Activated CD8-positive, alpha-beta T cell treated with anti-CD3 and anti-CD28 coated beads for 36 hours (primary cell): ENCODE measurements at regions not wholly inside any gene's neighbourhood (a gene's known extent, or its start where the extent isn't known, plus 50 kb on each side); places are given as distances from the start of the nearest gene placed in this dataset.
"Not testable (repeated sequence)": the region's sequence is repeated elsewhere in the genome, so short reads cannot be mapped to it uniquely, and the experiment has no call there.

Source experiments
- ATAC-seq: fragments of 200-7000 bp; cut with Tn5 transposase; one replicate; pipeline ENCODE4 v1.10.0; 2021; ENCODE audit warnings: mild to moderate bottlenecking, moderate library complexity
- CTCF ChIA-PET: fragments of 350-600 bp; sonication (Branson Sonifier 250); formaldehyde crosslinking; loops from one replicate; lab custom pipeline; 2021; ENCODE audit warnings: antibody characterized with exemption; lab: Charles Lee
- POLR2A ChIA-PET: fragments of 350-600 bp; sonication (Branson Sonifier 250); formaldehyde crosslinking; loops from one replicate; lab custom pipeline; 2021; ENCODE audit warnings: antibody characterized with exemption; lab: Charles Lee
- DNase-seq: peaks from one replicate; pipeline ENCODE4 v3.0.0-alpha.2; 2020
- H3K27ac Mint-ChIP-seq: one replicate; pipeline ENCODE4 v1.8.0; 2021; ENCODE audit warnings: mild to moderate bottlenecking, mixed read lengths
- H3K27me3 Mint-ChIP-seq: one replicate; pipeline ENCODE4 v1.8.0; 2021; ENCODE audit warnings: mixed read lengths
- H3K36me3 Mint-ChIP-seq: one replicate; pipeline ENCODE4 v1.8.0; 2021; ENCODE audit warnings: low read depth, mixed read lengths
- H3K4me1 Mint-ChIP-seq: one replicate; pipeline ENCODE4 v1.8.0; 2021; ENCODE audit warnings: low read depth, mixed read lengths
- H3K4me3 Mint-ChIP-seq: one replicate; pipeline ENCODE4 v1.8.0; 2021; ENCODE audit warnings: mild to moderate bottlenecking, moderate library complexity, mixed read lengths
- H3K9me3 Mint-ChIP-seq: one replicate; pipeline ENCODE4 v1.8.0; 2021; ENCODE audit warnings: mixed read lengths
- intact Hi-C: fragments of 100-400 bp; cut with micrococcal nuclease; formaldehyde crosslinking; loops from one replicate; pipeline ENCODE4 v1.10.0; 2022
- TF ChIP-seq, protein P1 (sequence below): fragments of 200-600 bp; IDR thresholded peaks from one replicate; pipeline ENCODE4 v1.8.0; 2022; ENCODE audit warnings: antibody characterized with exemption, mild to moderate bottlenecking

DNA sequence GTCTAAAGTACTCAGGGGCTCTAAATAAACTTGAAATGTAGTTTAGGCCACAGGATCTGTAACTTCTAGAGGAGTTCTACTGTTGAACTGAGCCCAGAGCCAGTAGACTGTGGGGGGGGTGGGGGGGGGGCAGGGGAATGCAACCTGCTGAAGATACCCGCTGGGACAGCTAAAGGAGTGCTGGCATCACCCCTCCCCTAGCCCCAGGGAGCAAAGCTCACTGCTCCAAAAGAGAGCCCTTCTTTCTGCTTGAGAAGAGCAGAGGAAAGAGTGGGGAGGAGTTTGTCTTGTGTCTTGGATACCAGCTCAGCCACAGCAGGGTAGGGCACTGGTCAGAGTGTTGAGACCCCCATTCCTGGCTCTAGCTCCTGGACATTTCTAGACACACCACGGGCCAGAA, 414.0 kb upstream of the KLHL29 start:
- H3K27me3 Mint-ChIP-seq = peaks cover 6% of the 10 kb centered on the region
- no peaks in the 10 kb centered on the region for H3K36me3 Mint-ChIP-seq
- intact Hi-C loops = no loop called here
- H3K27ac Mint-ChIP-seq = no peak overlapping the region
- TF ChIP-seq, protein P1, sequence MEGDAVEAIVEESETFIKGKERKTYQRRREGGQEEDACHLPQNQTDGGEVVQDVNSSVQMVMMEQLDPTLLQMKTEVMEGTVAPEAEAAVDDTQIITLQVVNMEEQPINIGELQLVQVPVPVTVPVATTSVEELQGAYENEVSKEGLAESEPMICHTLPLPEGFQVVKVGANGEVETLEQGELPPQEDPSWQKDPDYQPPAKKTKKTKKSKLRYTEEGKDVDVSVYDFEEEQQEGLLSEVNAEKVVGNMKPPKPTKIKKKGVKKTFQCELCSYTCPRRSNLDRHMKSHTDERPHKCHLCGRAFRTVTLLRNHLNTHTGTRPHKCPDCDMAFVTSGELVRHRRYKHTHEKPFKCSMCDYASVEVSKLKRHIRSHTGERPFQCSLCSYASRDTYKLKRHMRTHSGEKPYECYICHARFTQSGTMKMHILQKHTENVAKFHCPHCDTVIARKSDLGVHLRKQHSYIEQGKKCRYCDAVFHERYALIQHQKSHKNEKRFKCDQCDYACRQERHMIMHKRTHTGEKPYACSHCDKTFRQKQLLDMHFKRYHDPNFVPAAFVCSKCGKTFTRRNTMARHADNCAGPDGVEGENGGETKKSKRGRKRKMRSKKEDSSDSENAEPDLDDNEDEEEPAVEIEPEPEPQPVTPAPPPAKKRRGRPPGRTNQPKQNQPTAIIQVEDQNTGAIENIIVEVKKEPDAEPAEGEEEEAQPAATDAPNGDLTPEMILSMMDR = no peak
- no peak overlapping the region for H3K4me3 Mint-ChIP-seq
- H3K9me3 Mint-ChIP-seq = no peaks in the 10 kb centered on the region
- POLR2A ChIA-PET = no interaction called here
- DNase-seq (no peak), ATAC-seq (no peak)
- H3K4me1 Mint-ChIP-seq = no peaks in the 10 kb centered on the region
- CTCF ChIA-PET = no interaction called here

DNA sequence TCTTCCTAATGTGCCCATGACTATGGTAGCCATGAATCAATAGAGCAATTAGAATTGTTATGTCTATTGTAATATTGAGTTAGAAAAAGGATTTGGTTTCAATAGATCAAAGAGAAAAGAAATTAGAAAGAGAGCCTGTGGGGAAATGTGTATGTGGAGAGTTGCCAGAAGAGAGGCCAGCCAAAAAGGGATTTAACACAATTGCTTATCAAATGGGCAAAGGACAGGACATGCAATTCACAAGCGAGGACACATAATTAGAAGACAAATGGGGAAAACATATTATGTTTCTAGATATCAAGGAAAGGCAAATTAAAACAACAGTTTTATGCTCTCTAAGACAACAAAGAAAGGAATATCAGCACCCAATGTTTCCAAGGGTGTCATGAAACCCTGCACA, 403.2 kb upstream of the KLHL29 start:
- TF ChIP-seq, protein P1 = no peak
- Mint-ChIP-seq H3K36me3 (no peaks in the 10 kb centered on the region), H3K4me3 (no peak overlapping the region), H3K27me3 (no peaks in the 10 kb centered on the region), H3K4me1 (no peaks in the 10 kb centered on the region), H3K9me3 (peaks cover 3% of the 10 kb centered on the region), H3K27ac (no peak overlapping the region)
- ChIA-PET CTCF (no interaction called here), POLR2A (no interaction called here)
- DNase-seq = no peak
- no peak for ATAC-seq
- intact Hi-C loops = no loop called here

DNA sequence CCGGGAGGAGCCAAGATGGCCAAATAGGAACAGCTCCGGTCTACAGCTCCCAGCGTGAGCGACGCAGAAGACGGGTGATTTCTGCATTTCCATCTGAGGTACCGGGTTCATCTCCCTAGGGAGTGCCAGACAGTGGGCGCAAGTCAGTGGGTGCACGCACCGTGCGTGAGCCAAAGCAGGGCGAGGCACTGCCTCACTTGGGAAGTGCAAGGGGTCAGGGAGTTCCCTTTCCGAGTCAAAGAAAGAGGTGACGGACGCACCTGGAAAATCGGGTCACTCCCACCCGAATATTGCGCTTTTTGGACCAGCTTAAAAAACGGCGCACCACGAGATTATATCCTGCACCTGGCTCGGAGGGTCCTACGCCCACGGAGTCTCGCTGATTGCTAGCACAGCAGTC, 400.8 kb upstream of the KLHL29 start:
- H3K4me1 Mint-ChIP-seq, H3K4me3 Mint-ChIP-seq, H3K27me3 Mint-ChIP-seq, H3K36me3 Mint-ChIP-seq, DNase-seq, intact Hi-C loops, H3K9me3 Mint-ChIP-seq, ATAC-seq, POLR2A ChIA-PET, H3K27ac Mint-ChIP-seq: not testable (repeated sequence)
- CTCF ChIA-PET = interaction anchor here (0.7 kb wide), 1 partner anchor 9 kb away, joined by 4 read pairs; no protein-coding TSS in a partner anchor

DNA sequence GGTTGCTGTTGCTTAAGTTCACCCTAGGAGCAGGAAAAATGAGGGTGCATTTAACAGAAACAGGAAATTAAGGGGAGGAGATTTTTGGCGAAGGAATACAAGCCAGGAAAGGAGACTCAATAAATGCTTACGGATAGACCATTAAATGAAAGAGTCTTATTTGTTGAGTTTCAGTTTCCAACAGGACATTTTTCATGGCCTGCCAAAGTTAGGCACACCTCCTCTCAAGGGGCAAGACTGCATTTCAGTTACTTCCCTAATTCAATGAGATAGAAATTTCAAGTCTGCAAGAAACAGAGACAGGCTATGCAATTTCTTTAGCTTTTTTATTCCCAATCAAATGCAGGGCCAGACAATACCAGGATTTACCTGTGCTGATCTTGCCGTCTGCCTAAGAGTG, 394.7 kb upstream of the KLHL29 start:
- DNase-seq = no peak
- H3K27ac Mint-ChIP-seq = no peak overlapping the region
- no peaks in the 10 kb centered on the region for H3K27me3 Mint-ChIP-seq
- H3K36me3 Mint-ChIP-seq = no peaks in the 10 kb centered on the region
- TF ChIP-seq, protein P1 = no peak
- H3K4me1 Mint-ChIP-seq = no peaks in the 10 kb centered on the region
- ATAC-seq = no peak
- no peak overlapping the region for H3K4me3 Mint-ChIP-seq
- POLR2A ChIA-PET = no interaction called here
- CTCF ChIA-PET = no interaction called here
- peaks cover 1% of the 10 kb centered on the region for H3K9me3 Mint-ChIP-seq
- intact Hi-C loops = no loop called here

DNA sequence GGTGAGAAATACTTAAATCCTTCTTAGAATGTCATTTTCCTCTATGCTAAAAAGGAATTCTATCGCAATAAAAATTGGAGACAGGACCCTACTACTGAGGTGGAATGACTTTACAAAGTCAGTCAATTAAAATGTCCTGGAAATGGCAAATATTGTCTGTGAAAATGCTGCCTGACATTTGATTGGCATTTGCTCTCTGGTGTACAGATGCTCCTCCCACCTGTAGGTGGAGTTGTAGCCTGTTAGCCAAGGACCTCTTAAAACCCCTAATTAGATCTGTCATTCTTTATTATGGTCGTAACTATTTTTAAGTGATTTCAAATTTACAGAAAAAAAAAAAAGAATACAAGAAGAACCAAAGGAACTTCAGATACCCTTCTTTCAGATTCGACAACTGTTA, 393.1 kb upstream of the KLHL29 start:
- ATAC-seq (no peak), DNase-seq (no peak)
- TF ChIP-seq, protein P1 = no peak
- H3K4me1 Mint-ChIP-seq = no peaks in the 10 kb centered on the region
- H3K27me3 Mint-ChIP-seq = no peaks in the 10 kb centered on the region
- POLR2A ChIA-PET = no interaction called here
- H3K9me3 Mint-ChIP-seq = no peaks in the 10 kb centered on the region
- H3K4me3 Mint-ChIP-seq = no peak overlapping the region
- H3K27ac Mint-ChIP-seq = no peak overlapping the region
- H3K36me3 Mint-ChIP-seq = no peaks in the 10 kb centered on the region
- CTCF ChIA-PET = no interaction called here
- intact Hi-C loops = no loop called here

DNA sequence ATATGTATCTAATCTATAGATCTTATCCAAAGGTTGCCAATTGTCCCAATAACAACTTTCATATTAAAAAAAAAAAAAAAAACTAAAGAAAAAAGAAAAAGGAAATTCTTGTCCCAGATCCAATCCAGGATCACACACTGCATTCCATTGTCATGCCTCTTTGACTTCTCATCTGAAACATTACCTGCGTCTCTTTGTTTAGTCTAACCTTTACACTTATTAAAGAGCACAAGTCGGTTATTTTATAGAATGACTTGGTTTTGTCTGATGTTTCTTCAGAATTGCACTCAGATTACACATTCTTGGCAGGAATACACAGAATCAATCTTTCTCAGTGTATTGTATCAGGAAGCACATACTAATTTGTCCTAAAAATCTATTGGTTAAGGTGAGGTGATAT, 392.5 kb upstream of the KLHL29 start:
- intact Hi-C loops = no loop called here
- no peaks in the 10 kb centered on the region for H3K27me3 Mint-ChIP-seq
- no peaks in the 10 kb centered on the region for H3K36me3 Mint-ChIP-seq
- H3K9me3 Mint-ChIP-seq = no peaks in the 10 kb centered on the region
- H3K4me1 Mint-ChIP-seq = no peaks in the 10 kb centered on the region
- POLR2A ChIA-PET = no interaction called here
- CTCF ChIA-PET = no interaction called here
- no peak for ATAC-seq
- TF ChIP-seq, protein P1 = no peak
- no peak for DNase-seq
- H3K4me3 Mint-ChIP-seq = no peak overlapping the region
- no peak overlapping the region for H3K27ac Mint-ChIP-seq
